ENCODE measurements at regions not wholly inside any gene's neighbourhood (a gene's known extent, or its start where the extent isn't known, plus 50 kb on each side); places are given as distances from the start of the nearest gene placed in this dataset.

- TF ChIP-seq EZH2phosphoT487 (IDR thresholded peaks at IDR 0.05; ENCODE audit: low read length) (no peak), CTCF (IDR thresholded peaks at IDR 0.05; ENCODE audit: low read length) (no peak), EZH2 (optimal IDR thresholded peaks at IDR 0.05; ENCODE audit: low read depth, low read length) (no peak)
- no peak for DNase-seq
- no peaks in the 10 kb centered on the region for H3K9me3 ChIP-seq (replicated peaks; ENCODE audit: insufficient read depth, low read length)
- H3K4me3 ChIP-seq (ENCODE audit: low read length), result no peak overlapping the region
- no peaks in the 10 kb centered on the region for H3K27me3 ChIP-seq (replicated peaks; ENCODE audit: insufficient read depth, low read length)
- H4K20me1 ChIP-seq (ENCODE audit: insufficient read depth, low read length), result no peaks in the 10 kb centered on the region
- no peaks in the 10 kb centered on the region for H3K4me1 ChIP-seq (ENCODE audit: low read length)
- no peaks in the 10 kb centered on the region for H3K36me3 ChIP-seq (replicated peaks; ENCODE audit: insufficient read depth, low read length)
- H2AFZ ChIP-seq (ENCODE audit: low read length), result no peak overlapping the region
- no peak overlapping the region for H3K4me2 ChIP-seq (ENCODE audit: low read depth, low read length)
- H3K27ac ChIP-seq (ENCODE audit: low read length), result no peak overlapping the region
- no peaks in the 10 kb centered on the region for H3F3A ChIP-seq (ENCODE audit: insufficient read depth, low read length)
- H3K9me2 ChIP-seq (replicated peaks; ENCODE audit: insufficient read depth, low read length), result no peaks in the 10 kb centered on the region
- H3K79me2 ChIP-seq (ENCODE audit: low read length), result no peaks in the 10 kb centered on the region
- H3K9ac ChIP-seq (ENCODE audit: low read length), result no peak overlapping the region
Measured at GRCh38 chr2:41394541-41394940, 653.3 kb upstream of the PKDCC start.

GRCh38 chr2:41395692-41396091 lies 652.1 kb upstream of the PKDCC start:
- Histone ChIP-seq H3F3A (ENCODE audit: insufficient read depth, low read length) (no peaks in the 10 kb centered on the region), H3K9me3 (replicated peaks; ENCODE audit: insufficient read depth, low read length) (no peaks in the 10 kb centered on the region), H3K4me1 (ENCODE audit: low read length) (no peaks in the 10 kb centered on the region), H3K27ac (ENCODE audit: low read length) (no peak overlapping the region), H3K4me2 (ENCODE audit: low read depth, low read length) (no peak overlapping the region), H3K79me2 (ENCODE audit: low read length) (no peaks in the 10 kb centered on the region), H3K36me3 (replicated peaks; ENCODE audit: insufficient read depth, low read length) (no peaks in the 10 kb centered on the region), H2AFZ (ENCODE audit: low read length) (no peak overlapping the region), H3K9me2 (replicated peaks; ENCODE audit: insufficient read depth, low read length) (no peaks in the 10 kb centered on the region), H3K27me3 (replicated peaks; ENCODE audit: insufficient read depth, low read length) (no peaks in the 10 kb centered on the region), H3K4me3 (ENCODE audit: low read length) (no peak overlapping the region), H3K9ac (ENCODE audit: low read length) (no peak overlapping the region), H4K20me1 (ENCODE audit: insufficient read depth, low read length) (no peaks in the 10 kb centered on the region)
- TF ChIP-seq CTCF (IDR thresholded peaks at IDR 0.05; ENCODE audit: low read length) (no peak), EZH2 (optimal IDR thresholded peaks at IDR 0.05; ENCODE audit: low read depth, low read length) (no peak), EZH2phosphoT487 (IDR thresholded peaks at IDR 0.05; ENCODE audit: low read length) (no peak)
- DNase-seq, result no peak

GRCh38 chr2:41399437-41400087 lies 648.3 kb upstream of the PKDCC start:
- no peaks in the 10 kb centered on the region for H3K27me3 ChIP-seq (replicated peaks; ENCODE audit: insufficient read depth, low read length)
- no peak overlapping the region for H2AFZ ChIP-seq (ENCODE audit: low read length)
- no peaks in the 10 kb centered on the region for H3K9me3 ChIP-seq (replicated peaks; ENCODE audit: insufficient read depth, low read length)
- TF ChIP-seq CTCF (IDR thresholded peaks at IDR 0.05; ENCODE audit: low read length) (no peak), EZH2 (optimal IDR thresholded peaks at IDR 0.05; ENCODE audit: low read depth, low read length) (no peak), EZH2phosphoT487 (IDR thresholded peaks at IDR 0.05; ENCODE audit: low read length) (no peak)
- H3K79me2 ChIP-seq (ENCODE audit: low read length), result no peaks in the 10 kb centered on the region
- no peak overlapping the region for H3K4me3 ChIP-seq (ENCODE audit: low read length)
- H3K4me2 ChIP-seq (ENCODE audit: low read depth, low read length), result no peak overlapping the region
- H3K36me3 ChIP-seq (replicated peaks; ENCODE audit: insufficient read depth, low read length), result no peaks in the 10 kb centered on the region
- H3K9ac ChIP-seq (ENCODE audit: low read length), result no peak overlapping the region
- H3K4me1 ChIP-seq (ENCODE audit: low read length), result no peaks in the 10 kb centered on the region
- no peaks in the 10 kb centered on the region for H4K20me1 ChIP-seq (ENCODE audit: insufficient read depth, low read length)
- no peaks in the 10 kb centered on the region for H3K9me2 ChIP-seq (replicated peaks; ENCODE audit: insufficient read depth, low read length)
- DNase-seq, result no peak
- no peak overlapping the region for H3K27ac ChIP-seq (ENCODE audit: low read length)
- no peaks in the 10 kb centered on the region for H3F3A ChIP-seq (ENCODE audit: insufficient read depth, low read length)

Measured in MM.1S (cell line).